ENCODE measurements at regions not wholly inside any gene's neighbourhood (a gene's known extent, or its start where the extent isn't known, plus 50 kb on each side); places are given as distances from the start of the nearest gene placed in this dataset.

DNA sequence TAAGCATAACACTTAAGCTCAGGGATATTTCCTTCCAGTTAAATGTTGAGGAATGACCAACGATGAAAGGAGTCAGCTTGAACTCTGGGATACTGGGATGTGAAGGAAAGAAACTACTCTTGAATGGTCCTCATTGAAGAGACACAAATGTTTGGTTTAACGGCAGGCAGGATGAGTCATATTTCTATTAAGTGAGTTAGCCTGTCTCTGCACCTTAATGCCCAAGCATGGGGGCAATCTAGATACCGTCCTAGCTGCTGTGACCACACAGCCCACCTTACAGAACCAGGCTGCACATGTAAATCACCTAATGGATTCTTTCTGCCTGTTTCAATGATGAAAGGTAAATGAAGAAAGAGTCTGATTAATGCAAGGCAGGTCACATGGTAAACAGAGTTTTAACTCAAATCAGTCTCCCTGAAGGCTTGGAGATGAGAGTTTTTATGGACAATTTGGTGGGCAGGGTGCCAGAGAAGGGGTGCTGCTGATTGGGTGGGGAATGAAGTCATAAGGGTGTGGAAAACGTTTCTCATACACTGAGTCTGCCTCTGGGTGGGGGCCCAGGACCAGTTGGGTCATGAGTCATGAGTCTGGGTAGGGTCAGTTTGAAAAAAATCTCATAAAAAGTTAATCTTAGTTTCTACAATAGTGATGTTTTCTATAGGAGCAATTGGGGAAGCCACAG, 144.6 kb upstream of the MMADHC start:
- TF ChIP-seq ZFX (IDR thresholded peaks at IDR 0.05; ENCODE audit: borderline replicate concordance), result no peak
- TF ChIP-seq, protein P1, sequence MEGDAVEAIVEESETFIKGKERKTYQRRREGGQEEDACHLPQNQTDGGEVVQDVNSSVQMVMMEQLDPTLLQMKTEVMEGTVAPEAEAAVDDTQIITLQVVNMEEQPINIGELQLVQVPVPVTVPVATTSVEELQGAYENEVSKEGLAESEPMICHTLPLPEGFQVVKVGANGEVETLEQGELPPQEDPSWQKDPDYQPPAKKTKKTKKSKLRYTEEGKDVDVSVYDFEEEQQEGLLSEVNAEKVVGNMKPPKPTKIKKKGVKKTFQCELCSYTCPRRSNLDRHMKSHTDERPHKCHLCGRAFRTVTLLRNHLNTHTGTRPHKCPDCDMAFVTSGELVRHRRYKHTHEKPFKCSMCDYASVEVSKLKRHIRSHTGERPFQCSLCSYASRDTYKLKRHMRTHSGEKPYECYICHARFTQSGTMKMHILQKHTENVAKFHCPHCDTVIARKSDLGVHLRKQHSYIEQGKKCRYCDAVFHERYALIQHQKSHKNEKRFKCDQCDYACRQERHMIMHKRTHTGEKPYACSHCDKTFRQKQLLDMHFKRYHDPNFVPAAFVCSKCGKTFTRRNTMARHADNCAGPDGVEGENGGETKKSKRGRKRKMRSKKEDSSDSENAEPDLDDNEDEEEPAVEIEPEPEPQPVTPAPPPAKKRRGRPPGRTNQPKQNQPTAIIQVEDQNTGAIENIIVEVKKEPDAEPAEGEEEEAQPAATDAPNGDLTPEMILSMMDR (IDR thresholded peaks at IDR 0.05), result no peak
- no peak overlapping the region for H3K27ac ChIP-seq

DNA sequence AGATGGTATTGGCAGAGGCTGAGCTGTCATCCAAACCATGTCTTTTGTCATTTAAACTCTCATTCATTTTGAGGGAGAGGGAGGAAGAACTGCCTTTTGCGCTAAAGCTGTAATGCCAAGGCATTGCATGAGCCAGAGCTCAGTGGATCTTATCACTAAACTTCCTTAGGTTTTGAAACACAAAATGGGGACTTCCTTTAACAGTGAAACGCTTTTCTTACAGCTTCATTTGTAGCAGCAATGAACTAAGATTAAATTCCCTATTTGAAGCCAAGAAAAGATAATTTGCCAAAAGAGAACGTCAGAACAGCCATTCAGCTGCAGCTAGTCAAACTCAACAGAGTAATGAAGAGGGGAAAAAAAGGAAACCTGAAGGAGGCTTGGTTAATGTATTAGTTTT, 143.5 kb upstream of the MMADHC start:
- no peak for TF ChIP-seq ZFX (IDR thresholded peaks at IDR 0.05; ENCODE audit: borderline replicate concordance)
- TF ChIP-seq, protein P1 (IDR thresholded peaks at IDR 0.05), result no peak
- H3K27ac ChIP-seq, result no peak overlapping the region

DNA sequence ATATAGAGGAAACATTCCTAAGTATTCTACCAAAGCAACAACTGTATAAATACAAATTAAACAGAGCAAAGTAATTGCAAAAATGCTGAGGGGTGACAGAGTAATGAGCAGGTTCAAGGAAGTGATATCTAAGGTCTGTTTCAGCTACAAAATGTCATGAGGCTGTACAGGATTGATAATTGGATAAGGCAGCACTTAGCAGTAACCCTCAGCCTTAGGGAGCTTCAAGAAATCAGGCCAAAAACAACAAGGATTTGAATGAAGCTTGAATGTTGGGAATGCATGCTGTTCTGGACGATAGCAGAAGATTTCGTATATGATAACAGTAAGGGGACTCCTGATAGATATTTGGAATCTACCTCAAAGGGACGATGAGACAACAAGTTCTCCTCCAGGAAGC, 142.0 kb upstream of the MMADHC start:
- H3K27ac ChIP-seq, result no peak overlapping the region
- TF ChIP-seq, protein P1 (IDR thresholded peaks at IDR 0.05), result no peak
- no peak for TF ChIP-seq ZFX (IDR thresholded peaks at IDR 0.05; ENCODE audit: borderline replicate concordance)

DNA sequence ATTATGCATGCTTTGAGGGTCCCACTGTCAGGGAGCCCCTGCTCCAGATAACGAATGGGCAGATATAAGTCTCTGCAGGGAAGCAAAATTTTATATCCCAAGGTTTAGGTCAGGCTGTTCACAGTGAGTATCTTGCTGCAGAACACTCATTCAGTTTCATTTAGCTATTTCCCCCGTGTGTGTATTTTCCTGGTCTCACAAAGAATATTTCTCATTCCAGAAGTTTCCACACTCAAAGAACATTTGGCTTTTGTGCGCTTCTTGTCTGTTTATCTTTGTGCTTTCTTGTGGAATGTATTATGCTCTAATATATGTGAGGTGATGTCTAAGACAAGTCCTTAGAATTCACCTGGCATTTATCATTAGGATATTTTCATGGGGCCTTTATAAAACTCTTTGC, 140.4 kb upstream of the MMADHC start:
- no peak for TF ChIP-seq ZFX (IDR thresholded peaks at IDR 0.05; ENCODE audit: borderline replicate concordance)
- TF ChIP-seq, protein P1 (IDR thresholded peaks at IDR 0.05), result no peak
- no peak overlapping the region for H3K27ac ChIP-seq

DNA sequence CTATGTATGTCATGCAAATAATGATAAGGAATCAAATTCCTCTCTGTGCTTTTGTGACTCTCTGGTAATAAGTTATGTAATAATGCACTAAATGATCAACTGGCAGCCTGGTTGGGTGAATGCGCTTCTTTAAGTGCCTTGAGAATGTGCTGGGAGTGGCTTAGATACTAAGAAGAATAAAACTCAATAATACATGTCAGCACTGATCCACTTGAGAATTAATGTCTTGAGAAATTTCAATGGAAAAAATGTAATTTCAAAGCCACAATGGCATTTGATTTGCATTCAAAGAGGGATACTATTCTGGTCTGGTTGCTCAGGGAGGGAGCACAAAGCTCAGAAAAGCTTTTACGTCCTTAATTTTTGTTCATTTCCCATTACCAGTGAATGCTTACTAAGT, 137.7 kb upstream of the MMADHC start:
- H3K27ac ChIP-seq, result no peak overlapping the region
- no peak for TF ChIP-seq ZFX (IDR thresholded peaks at IDR 0.05; ENCODE audit: borderline replicate concordance)
- TF ChIP-seq, protein P1 (IDR thresholded peaks at IDR 0.05), result no peak

DNA sequence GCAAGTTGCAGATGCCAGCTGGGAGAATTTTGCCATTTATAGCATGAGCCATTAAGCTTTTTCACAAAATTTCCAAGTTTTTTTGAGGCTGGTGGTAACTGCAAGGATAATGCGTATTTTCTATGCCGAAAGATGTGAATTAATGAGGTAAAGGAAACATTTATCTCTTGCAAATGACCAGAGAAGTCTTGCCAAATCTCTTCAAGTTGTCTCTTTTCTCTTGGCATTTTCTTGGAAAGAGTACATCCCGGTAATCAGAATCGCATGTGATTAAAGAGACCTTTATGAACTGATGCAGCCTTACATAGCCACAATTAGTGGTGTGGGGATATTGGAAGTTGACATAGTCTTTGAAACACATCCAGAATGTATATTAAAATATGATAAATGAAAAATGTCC, 136.5 kb upstream of the MMADHC start:
- no peak for TF ChIP-seq ZFX (IDR thresholded peaks at IDR 0.05; ENCODE audit: borderline replicate concordance)
- TF ChIP-seq, protein P1 (IDR thresholded peaks at IDR 0.05), result no peak
- H3K27ac ChIP-seq, result no peak overlapping the region

DNA sequence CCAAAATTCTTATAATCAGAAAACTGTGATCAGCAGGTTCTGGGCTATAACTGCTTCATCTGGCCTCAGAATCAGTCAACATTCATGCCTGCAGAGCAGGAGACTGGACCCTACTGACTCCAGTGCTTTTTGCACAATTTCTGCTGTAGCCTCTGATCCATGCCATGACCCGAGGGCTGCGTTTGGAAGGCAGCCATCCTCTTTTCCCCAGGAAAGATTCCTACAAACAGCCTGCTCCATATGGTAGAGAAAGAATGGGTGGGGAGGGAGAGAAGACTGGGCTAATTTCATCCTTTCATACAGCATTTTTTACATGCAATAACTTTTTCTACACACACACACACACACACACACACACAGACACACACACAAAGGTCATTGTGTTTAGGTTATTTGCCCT, 133.0 kb upstream of the MMADHC start:
- TF ChIP-seq, protein P1 (IDR thresholded peaks at IDR 0.05), result no peak
- TF ChIP-seq ZFX (IDR thresholded peaks at IDR 0.05; ENCODE audit: borderline replicate concordance), result no peak
- no peak overlapping the region for H3K27ac ChIP-seq
